Liver (tissue), 7 donors: ENCODE measurements at regions not wholly inside any gene's neighbourhood (a gene's known extent, or its start where the extent isn't known, plus 50 kb on each side); places are given as distances from the start of the nearest gene placed in this dataset.

Source experiments
- DNase-seq: peaks from one replicate; pipeline ENCODE4 v3.0.0-alpha.2; 2017; ENCODE audit warnings: low spot score
- H3K27ac ChIP-seq, 2 donors: one replicate each; pipeline ENCODE4 v1.7.0; 2013; ENCODE audit warnings: inconsistent platforms in 2 of 2, low read length in 2 of 2, control low read depth in 1 of 2, low read depth in 1 of 2, mild to moderate bottlenecking in 1 of 2
- H3K27me3 ChIP-seq, 4 donors: one replicate each; pipeline versions ENCODE4 v1.6.1 to v1.7.0; 2013; ENCODE audit warnings: low read length in 3 of 4, inconsistent platforms in 1 of 4, mild to moderate bottlenecking in 1 of 4, moderate library complexity in 1 of 4; ENCODE audit not compliant: control insufficient read depth in 4 of 4, insufficient read depth in 4 of 4
- H3K36me3 ChIP-seq, 4 donors: one replicate each; pipeline versions ENCODE4 v1.6.1 to v1.7.0; 2013; ENCODE audit warnings: low read length in 3 of 4, mild to moderate bottlenecking in 3 of 4, low read depth in 1 of 4, moderate library complexity in 1 of 4; ENCODE audit not compliant: control insufficient read depth in 4 of 4, insufficient read depth in 3 of 4
- H3K4me1 ChIP-seq, 4 donors: one replicate each; pipeline versions ENCODE4 v1.6.1 to v1.7.0; 2013; ENCODE audit warnings: low read length in 3 of 4, mild to moderate bottlenecking in 3 of 4, moderate library complexity in 1 of 4; ENCODE audit not compliant: control insufficient read depth in 4 of 4, insufficient read depth in 4 of 4
- H3K4me3 ChIP-seq, 3 donors: one replicate each; pipeline versions ENCODE4 v1.6.1 to v1.7.0; 2013; ENCODE audit warnings: low read length in 3 of 3, control low read depth in 1 of 3, low read depth in 1 of 3, mild to moderate bottlenecking in 1 of 3
- H3K9ac ChIP-seq, 2 donors: one replicate each; pipeline ENCODE4 v1.7.0; 2013; ENCODE audit warnings: low read length in 2 of 2, mild to moderate bottlenecking in 2 of 2, moderate library complexity in 2 of 2, control low read depth in 1 of 2, low read depth in 1 of 2
- H3K9me3 ChIP-seq, 4 donors: one replicate each; pipeline versions ENCODE4 v1.6.1 to v1.7.0; 2013; ENCODE audit warnings: low read length in 3 of 4; ENCODE audit not compliant: control insufficient read depth in 4 of 4
- ATF3 ChIP-seq: IDR thresholded peaks from 2 replicates; pipeline ENCODE4 v1.6.1; 2016; ENCODE audit warnings: antibody characterized with exemption
- EGR1 ChIP-seq, 2 donors: IDR thresholded peaks; 2 replicates each; pipeline ENCODE4 v1.6.1; 2016 to 2018; ENCODE audit warnings: antibody characterized with exemption in 2 of 2, low read depth in 2 of 2
- FOXA1 ChIP-seq: IDR thresholded peaks from 2 replicates; pipeline ENCODE4 v1.6.1; 2016; ENCODE audit warnings: antibody characterized with exemption
- FOXA2 ChIP-seq: IDR thresholded peaks from 2 replicates; pipeline ENCODE4 v1.6.1; 2016; ENCODE audit warnings: antibody characterized with exemption
- GABPA ChIP-seq, 2 donors: IDR thresholded peaks in 1 of 2; conservative IDR thresholded peaks in 1 of 2; 2 replicates each; pipeline ENCODE4 v1.6.1; 2016; ENCODE audit warnings: antibody characterized with exemption in 2 of 2, mild to moderate bottlenecking in 1 of 2, moderate library complexity in 1 of 2
- HNF4A ChIP-seq, 2 donors: conservative IDR thresholded peaks; 2 replicates each; pipeline ENCODE4 v1.6.1; 2016; ENCODE audit warnings: antibody characterized with exemption in 2 of 2, mild to moderate bottlenecking in 2 of 2
- HNF4G ChIP-seq: IDR thresholded peaks from 2 replicates; pipeline ENCODE4 v1.6.1; 2016; ENCODE audit warnings: antibody characterized with exemption
- JUND ChIP-seq, 2 donors: IDR thresholded peaks; 2 replicates each; pipeline ENCODE4 v1.6.1; 2016; ENCODE audit warnings: antibody characterized with exemption in 2 of 2
- NR2F2 ChIP-seq: IDR thresholded peaks from 2 replicates; pipeline ENCODE4 v1.6.1; 2016; ENCODE audit warnings: antibody characterized with exemption
- RAD21 ChIP-seq, 2 donors: IDR thresholded peaks; 2 replicates each; pipeline ENCODE4 v1.6.1; 2016; ENCODE audit warnings: antibody characterized with exemption in 2 of 2, mild to moderate bottlenecking in 2 of 2
- REST ChIP-seq: IDR thresholded peaks from 2 replicates; pipeline ENCODE4 v1.6.1; 2016; ENCODE audit warnings: antibody characterized with exemption, mild to moderate bottlenecking
- RXRA ChIP-seq, 2 donors: IDR thresholded peaks; 2 replicates each; pipeline ENCODE4 v1.6.1; 2017 to 2018; ENCODE audit warnings: antibody characterized with exemption in 2 of 2, mild to moderate bottlenecking in 1 of 2
- SP1 ChIP-seq: IDR thresholded peaks from 2 replicates; pipeline ENCODE4 v1.6.1; 2018; ENCODE audit warnings: antibody characterized with exemption, mild to moderate bottlenecking
- TAF1 ChIP-seq: conservative IDR thresholded peaks from 2 replicates; pipeline ENCODE4 v1.6.1; 2016; ENCODE audit warnings: antibody characterized with exemption, mild to moderate bottlenecking
- YY1 ChIP-seq: IDR thresholded peaks from 2 replicates; pipeline ENCODE4 v1.6.1; 2016; ENCODE audit warnings: antibody characterized with exemption, mild to moderate bottlenecking
- WGBS: extraction: QIAGEN DNeasy Blood & Tissue Kit; methylation state at CpG from one replicate; pipeline ENCODE4 v1.1.7; 2013; 5-methylcytosine and 5-hydroxymethylcytosine counted together
- TF ChIP-seq, protein P1 (sequence below): IDR thresholded peaks from 2 replicates; pipeline ENCODE4 v1.6.1; 2016; ENCODE audit warnings: antibody characterized with exemption
- TF ChIP-seq, protein P2 (sequence below): IDR thresholded peaks from 2 replicates; pipeline ENCODE4 v1.6.1; 2016; ENCODE audit warnings: antibody characterized with exemption
- donor health status: healthy.
- donor health status: healthy.
- donor health status: healthy.
- donor health status: healthy.

- no peaks in the 10 kb centered on the region for H3K4me1 ChIP-seq
- no peaks in the 10 kb centered on the region for H3K9me3 ChIP-seq
- no peaks in the 10 kb centered on the region for H3K36me3 ChIP-seq
- TF ChIP-seq ATF3 (no peak), NR2F2 (no peak), GABPA (IDR thresholded peaks at IDR 0.05 in 1 of 2, conservative IDR thresholded peaks at IDR 0.05 in 1 of 2) (no peak), RXRA (IDR thresholded peaks at IDR 0.05) (no peak), YY1 (no peak), TAF1 (no peak), EGR1 (IDR thresholded peaks at IDR 0.05; ENCODE audit: low read depth in 2 of 2) (no peak), JUND (IDR thresholded peaks at IDR 0.05) (no peak), RAD21 (IDR thresholded peaks at IDR 0.05) (no peak), SP1 (no peak), HNF4G (no peak)
- TF ChIP-seq, protein P1, sequence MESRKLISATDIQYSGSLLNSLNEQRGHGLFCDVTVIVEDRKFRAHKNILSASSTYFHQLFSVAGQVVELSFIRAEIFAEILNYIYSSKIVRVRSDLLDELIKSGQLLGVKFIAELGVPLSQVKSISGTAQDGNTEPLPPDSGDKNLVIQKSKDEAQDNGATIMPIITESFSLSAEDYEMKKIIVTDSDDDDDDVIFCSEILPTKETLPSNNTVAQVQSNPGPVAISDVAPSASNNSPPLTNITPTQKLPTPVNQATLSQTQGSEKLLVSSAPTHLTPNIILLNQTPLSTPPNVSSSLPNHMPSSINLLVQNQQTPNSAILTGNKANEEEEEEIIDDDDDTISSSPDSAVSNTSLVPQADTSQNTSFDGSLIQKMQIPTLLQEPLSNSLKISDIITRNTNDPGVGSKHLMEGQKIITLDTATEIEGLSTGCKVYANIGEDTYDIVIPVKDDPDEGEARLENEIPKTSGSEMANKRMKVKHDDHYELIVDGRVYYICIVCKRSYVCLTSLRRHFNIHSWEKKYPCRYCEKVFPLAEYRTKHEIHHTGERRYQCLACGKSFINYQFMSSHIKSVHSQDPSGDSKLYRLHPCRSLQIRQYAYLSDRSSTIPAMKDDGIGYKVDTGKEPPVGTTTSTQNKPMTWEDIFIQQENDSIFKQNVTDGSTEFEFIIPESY: no peak
- TF ChIP-seq, protein P2, sequence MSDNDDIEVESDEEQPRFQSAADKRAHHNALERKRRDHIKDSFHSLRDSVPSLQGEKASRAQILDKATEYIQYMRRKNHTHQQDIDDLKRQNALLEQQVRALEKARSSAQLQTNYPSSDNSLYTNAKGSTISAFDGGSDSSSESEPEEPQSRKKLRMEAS: no peak
- no peaks in the 10 kb centered on the region for H3K27me3 ChIP-seq
- DNase-seq: no peak
- 87% methylated on average over 3 of the region's 3 CpGs for WGBS
- H3K9ac ChIP-seq: no peak overlapping the region
- H3K27ac ChIP-seq: no peak overlapping the region
- no peak overlapping the region for H3K4me3 ChIP-seq
Observed at GRCh38 chr3:36166477-36166876, 213.8 kb upstream of the STAC start.

DNA sequence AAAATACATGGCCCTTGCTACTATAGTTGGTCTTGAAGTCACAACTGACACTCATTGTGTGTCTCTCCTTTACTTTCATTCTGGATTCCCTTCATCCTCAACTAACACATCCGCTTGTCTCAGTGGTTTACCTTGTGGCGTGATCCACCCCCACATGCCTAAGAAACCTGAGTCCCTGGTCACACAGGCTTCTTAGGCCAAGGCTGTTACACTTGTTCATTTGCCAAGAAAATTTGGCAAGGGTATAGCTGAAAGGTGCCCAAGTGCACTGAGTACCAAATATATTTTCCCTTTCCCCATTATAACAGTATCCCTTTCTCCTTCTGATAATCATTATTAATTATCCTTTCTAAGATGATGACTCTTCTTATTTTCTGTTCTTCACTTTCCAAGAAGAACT, 207.6 kb upstream of the STAC start:
- Histone ChIP-seq H3K9ac (no peak overlapping the region), H3K27me3 (peaks cover 0 to 4% (median 0%) of the 10 kb centered on the region in 4 donors), H3K9me3 (no peaks in the 10 kb centered on the region), H3K27ac (no peak overlapping the region), H3K4me3 (no peak overlapping the region), H3K4me1 (no peaks in the 10 kb centered on the region), H3K36me3 (no peaks in the 10 kb centered on the region)
- TF ChIP-seq HNF4A (conservative IDR thresholded peaks at IDR 0.05): no peak
- TF ChIP-seq, protein P1: no peak
- no peak for TF ChIP-seq RAD21 (IDR thresholded peaks at IDR 0.05)
- no peak for TF ChIP-seq NR2F2
- no peak for TF ChIP-seq GABPA (IDR thresholded peaks at IDR 0.05 in 1 of 2, conservative IDR thresholded peaks at IDR 0.05 in 1 of 2)
- TF ChIP-seq YY1: no peak
- no peak for TF ChIP-seq JUND (IDR thresholded peaks at IDR 0.05)
- no peak for TF ChIP-seq HNF4G
- no peak for TF ChIP-seq REST
- no peak for TF ChIP-seq FOXA1
- TF ChIP-seq, protein P2: no peak
- TF ChIP-seq ATF3: no peak
- no peak for TF ChIP-seq RXRA (IDR thresholded peaks at IDR 0.05)
- TF ChIP-seq TAF1: no peak
- TF ChIP-seq EGR1 (IDR thresholded peaks at IDR 0.05; ENCODE audit: low read depth in 2 of 2): no peak
- no peak for TF ChIP-seq FOXA2
- WGBS: 83% methylated on average over 2 of the region's 2 CpGs
- DNase-seq: no peak
